Panc1 (cell line): ENCODE measurements at regions not wholly inside any gene's neighbourhood (a gene's known extent, or its start where the extent isn't known, plus 50 kb on each side); places are given as distances from the start of the nearest gene placed in this dataset.

Source experiments
- ATAC-seq: fragments of 200-7000 bp; cut with Tn5 transposase; 2 replicates; pipeline ENCODE4 v1.9.1; 2020; ENCODE audit warnings: mild to moderate bottlenecking, moderate library complexity
- BruUV-seq: library from RNA; stranded (reverse); fragments of 400-500 nt; replicated peaks from 2 replicates; lab custom pipeline; 2021; lab: Mats Ljungman, UMichigan
- CTCF ChIA-PET: fragments of 300-600 bp; sonication (Branson Sonifier 250); formaldehyde crosslinking; loops from one replicate; lab custom pipeline; 2022; ENCODE audit warnings: antibody characterized with exemption; lab: Charles Lee
- POLR2A ChIA-PET: fragments of 300-600 bp; sonication (Branson Sonifier 250); formaldehyde crosslinking; loops from one replicate; lab custom pipeline; 2022; ENCODE audit warnings: antibody characterized with exemption; lab: Charles Lee
- DNase-seq: peaks from one replicate; pipeline ENCODE4 v3.0.0-alpha.2; 2010; ENCODE audit warnings: low read depth, low spot score
- H3K27ac ChIP-seq: 2 replicates; pipeline ENCODE4 v1.5.1; 2011; ENCODE audit warnings: mild to moderate bottlenecking, low read length, inconsistent platforms
- H3K27me3 ChIP-seq: fragments of 200-500 bp; sonication (Bioruptor generic); 2 replicates; pipeline ENCODE4 v1.6.0; 2014; ENCODE audit warnings: low read length, inconsistent platforms; ENCODE audit not compliant: control insufficient read depth, insufficient read depth
- H3K36me3 ChIP-seq: fragments of 200-500 bp; sonication (Bioruptor generic); 2 replicates; pipeline ENCODE4 v1.5.1; 2014; ENCODE audit warnings: inconsistent platforms, mild to moderate bottlenecking, low read length, moderate library complexity; ENCODE audit not compliant: control insufficient read depth, insufficient read depth
- H3K4me1 ChIP-seq: 2 replicates; pipeline ENCODE4 v1.5.1; 2011; ENCODE audit warnings: inconsistent platforms, mild to moderate bottlenecking, low read length, moderate library complexity; ENCODE audit not compliant: control insufficient read depth, insufficient read depth
- H3K4me3 ChIP-seq, 2 experiments: 2 replicates each; pipeline ENCODE4 v1.5.1; 2011 to 2012; ENCODE audit warnings: low read depth in 2 of 2, low read length in 2 of 2, mild to moderate bottlenecking in 2 of 2, inconsistent platforms in 1 of 2, moderate library complexity in 1 of 2
- H3K9me3 ChIP-seq: fragments of 200-500 bp; sonication (Bioruptor generic); 2 replicates; pipeline ENCODE4 v1.5.1; 2014; ENCODE audit warnings: low read depth, mild to moderate bottlenecking, inconsistent platforms, low read length, moderate library complexity; ENCODE audit not compliant: control insufficient read depth, insufficient read depth
- POLR2AphosphoS5 ChIP-seq: IDR thresholded peaks from 2 replicates; pipeline ENCODE4 v1.6.1; 2012; ENCODE audit warnings: mild to moderate bottlenecking, low read depth, low read length, moderate library complexity
- REST ChIP-seq, 2 experiments: IDR thresholded peaks; 2 replicates each; pipeline ENCODE4 v1.6.1; 2011 to 2012; ENCODE audit warnings: low read depth in 2 of 2, control low read depth in 1 of 2, low read length in 1 of 2, mild to moderate bottlenecking in 1 of 2, moderate library complexity in 1 of 2; ENCODE audit not compliant: insufficient read depth in 1 of 2
- SIN3A ChIP-seq: IDR thresholded peaks from 2 replicates; pipeline ENCODE4 v1.6.1; 2012; ENCODE audit warnings: low read depth, mild to moderate bottlenecking, low read length, moderate library complexity, borderline replicate concordance; ENCODE audit not compliant: insufficient read depth
- TCF7L2 ChIP-seq: IDR thresholded peaks from 2 replicates; pipeline ENCODE4 v1.6.1; 2011; ENCODE audit warnings: mild to moderate bottlenecking, low read depth, low read length, inconsistent platforms
- in situ Hi-C: cut with HindIII; loops from 2 replicates; pipeline ENCODE4 v1.10.0; 2016; ENCODE audit warnings: low sequenced_read_pairs, low pct_unique_long_range_greater_than_20kb
- intact Hi-C: fragments of 100-400 bp; cut with micrococcal nuclease; formaldehyde crosslinking; loops from one replicate; pipeline ENCODE4 v1.10.0; 2022; ENCODE audit not compliant: unreplicated experiment
- TF ChIP-seq, protein P1 (sequence below): fragments of 450-650 bp; IDR thresholded peaks from 2 replicates; pipeline ENCODE4 v1.5.1; 2017; ENCODE audit warnings: mild to moderate bottlenecking

DNA sequence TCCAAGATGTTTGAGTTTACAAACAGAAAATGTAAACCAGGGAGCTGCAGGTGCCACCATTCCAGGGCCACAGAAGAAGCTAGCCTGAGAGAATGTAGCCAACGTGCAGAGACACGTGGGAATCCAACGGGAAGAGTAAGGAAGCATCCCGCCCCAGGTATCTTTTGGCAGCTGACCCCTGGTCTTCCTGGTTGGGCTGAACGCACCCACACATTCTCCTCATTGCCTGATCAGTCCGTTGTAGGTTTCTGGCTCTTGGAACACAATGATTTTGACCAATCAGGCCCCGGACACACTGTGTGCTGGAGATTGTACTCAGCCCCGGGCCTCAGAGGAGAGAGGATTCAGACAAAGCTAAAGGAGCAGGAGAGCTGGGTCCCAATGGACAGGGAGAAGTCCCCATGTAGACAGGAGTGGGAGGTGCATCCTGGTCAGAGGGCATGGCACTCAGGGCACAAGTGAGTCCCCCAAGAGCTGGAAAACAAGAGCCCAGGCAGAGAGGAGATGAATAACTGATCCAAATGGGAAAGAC, 102.3 kb downstream of the TPRA1 start:
- TF ChIP-seq POLR2AphosphoS5, result no peak
- no peak for TF ChIP-seq REST (IDR thresholded peaks at IDR 0.05; ENCODE audit: insufficient read depth in 1 of 2, low read depth in 2 of 2, low read length in 1 of 2)
- no peak for TF ChIP-seq SIN3A
- TF ChIP-seq TCF7L2, result no peak
- TF ChIP-seq, protein P1, sequence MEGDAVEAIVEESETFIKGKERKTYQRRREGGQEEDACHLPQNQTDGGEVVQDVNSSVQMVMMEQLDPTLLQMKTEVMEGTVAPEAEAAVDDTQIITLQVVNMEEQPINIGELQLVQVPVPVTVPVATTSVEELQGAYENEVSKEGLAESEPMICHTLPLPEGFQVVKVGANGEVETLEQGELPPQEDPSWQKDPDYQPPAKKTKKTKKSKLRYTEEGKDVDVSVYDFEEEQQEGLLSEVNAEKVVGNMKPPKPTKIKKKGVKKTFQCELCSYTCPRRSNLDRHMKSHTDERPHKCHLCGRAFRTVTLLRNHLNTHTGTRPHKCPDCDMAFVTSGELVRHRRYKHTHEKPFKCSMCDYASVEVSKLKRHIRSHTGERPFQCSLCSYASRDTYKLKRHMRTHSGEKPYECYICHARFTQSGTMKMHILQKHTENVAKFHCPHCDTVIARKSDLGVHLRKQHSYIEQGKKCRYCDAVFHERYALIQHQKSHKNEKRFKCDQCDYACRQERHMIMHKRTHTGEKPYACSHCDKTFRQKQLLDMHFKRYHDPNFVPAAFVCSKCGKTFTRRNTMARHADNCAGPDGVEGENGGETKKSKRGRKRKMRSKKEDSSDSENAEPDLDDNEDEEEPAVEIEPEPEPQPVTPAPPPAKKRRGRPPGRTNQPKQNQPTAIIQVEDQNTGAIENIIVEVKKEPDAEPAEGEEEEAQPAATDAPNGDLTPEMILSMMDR, result no peak

GRCh38 chr3:127487196-127487595, 103.3 kb downstream of the TPRA1 start:
- no peak for DNase-seq
- H3K4me3 ChIP-seq, result no peak overlapping the region
- CTCF ChIA-PET, result no interaction called here
- POLR2A ChIA-PET, result no interaction called here
- H3K4me1 ChIP-seq, result no peaks in the 10 kb centered on the region
- BruUV-seq, result no TSS peak
- TF ChIP-seq POLR2AphosphoS5, result no peak
- no peak for TF ChIP-seq SIN3A
- no peak for TF ChIP-seq TCF7L2
- TF ChIP-seq REST (IDR thresholded peaks at IDR 0.05; ENCODE audit: insufficient read depth in 1 of 2, low read depth in 2 of 2, low read length in 1 of 2), result no peak
- TF ChIP-seq, protein P1, result no peak
- no peaks in the 10 kb centered on the region for H3K27me3 ChIP-seq
- in situ Hi-C loops, result no loop called here
- intact Hi-C loops, result no loop called here
- no peak for ATAC-seq
- no peak overlapping the region for H3K27ac ChIP-seq
- H3K9me3 ChIP-seq, result no peaks in the 10 kb centered on the region
- H3K36me3 ChIP-seq, result no peaks in the 10 kb centered on the region

More for the DNA sequence above, 102.3 kb downstream of the TPRA1 start:
- no peak overlapping the region for H3K4me3 ChIP-seq
- intact Hi-C loops (no loop called here), in situ Hi-C loops (no loop called here)
- DNase-seq (no peak), ATAC-seq (no peak)
- H3K27me3 ChIP-seq, result no peaks in the 10 kb centered on the region
- no peaks in the 10 kb centered on the region for H3K9me3 ChIP-seq
- ChIA-PET CTCF (no interaction called here), POLR2A (no interaction called here)
- BruUV-seq, result no TSS peak
- H3K4me1 ChIP-seq, result no peaks in the 10 kb centered on the region
- no peaks in the 10 kb centered on the region for H3K36me3 ChIP-seq
- no peak overlapping the region for H3K27ac ChIP-seq
